SK-N-MC (cell line): ENCODE measurements at regions not wholly inside any gene's neighbourhood (a gene's known extent, or its start where the extent isn't known, plus 50 kb on each side); places are given as distances from the start of the nearest gene placed in this dataset.
"Not testable (repeated sequence)": the region's sequence is repeated elsewhere in the genome, so short reads cannot be mapped to it uniquely, and the experiment has no call there.

Experiments
- DNase-seq: peaks from one replicate; pipeline ENCODE4 v3.0.0-alpha.2; 2011; ENCODE audit warnings: low read depth, low spot score
- H3K27ac ChIP-seq: fragments of 200-600 bp; sonication (generic); 2 replicates; pipeline ENCODE4 v1.5.1; 2016; ENCODE audit warnings: mixed run types
- H3K36me3 ChIP-seq: fragments of 200-600 bp; sonication (generic); 2 replicates; pipeline ENCODE4 v1.6.1; 2017; ENCODE audit warnings: antibody characterized with exemption, low read length, mixed read lengths; ENCODE audit not compliant: insufficient read depth
- H3K4me3 ChIP-seq: fragments of 200-600 bp; sonication (generic); 2 replicates; pipeline ENCODE4 v1.5.1; 2016
- H3K9ac ChIP-seq: fragments of 200-600 bp; sonication (generic); 2 replicates; pipeline ENCODE4 v1.8.0; 2017; ENCODE audit warnings: mixed run types, mixed read lengths; ENCODE audit not compliant: insufficient read length
- H3K9me3 ChIP-seq: fragments of 200-600 bp; sonication (generic); 2 replicates; pipeline ENCODE4 v1.6.1; 2017; ENCODE audit warnings: low read depth, mild to moderate bottlenecking, antibody characterized with exemption, low read length, moderate library complexity, mixed read lengths
- EZH2 ChIP-seq: fragments of 200-600 bp; sonication (generic); IDR thresholded peaks from one replicate; pipeline ENCODE4 v1.6.1; 2017; ENCODE audit warnings: antibody characterized with exemption
- FOXP2 ChIP-seq: optimal IDR thresholded peaks from 2 replicates; pipeline ENCODE3; 2011; ENCODE audit warnings: mild to moderate bottlenecking, moderate library complexity; ENCODE audit not compliant: insufficient read depth; ENCODE audit errors: extremely low read length, control extremely low read depth
- POLR2AphosphoS5 ChIP-seq: IDR thresholded peaks from 2 replicates; pipeline ENCODE4 v1.6.1; 2012; ENCODE audit warnings: mild to moderate bottlenecking, low read depth, low read length, borderline replicate concordance

DNA sequence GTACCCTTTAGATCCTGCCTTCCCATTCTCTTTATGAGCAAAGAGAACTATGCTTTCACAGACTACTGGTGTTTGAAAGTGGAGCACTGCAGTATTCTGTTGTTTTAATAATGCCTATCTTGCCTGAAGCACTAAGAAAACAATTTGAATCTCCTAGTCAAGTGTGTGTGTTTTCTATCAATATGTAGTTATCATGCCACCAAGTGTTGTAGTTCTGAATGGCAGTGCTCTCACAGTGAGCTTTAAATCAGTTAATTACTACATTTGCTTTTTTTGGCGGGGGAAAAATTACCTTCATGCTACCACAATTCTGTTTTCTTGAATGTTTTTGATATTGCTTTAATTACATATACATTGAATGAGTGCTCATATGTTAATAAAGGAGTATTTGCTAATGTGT is 143.6 kb upstream of the FAM47A start:
- TF ChIP-seq EZH2, result no peak
- no peak for TF ChIP-seq POLR2AphosphoS5
- TF ChIP-seq FOXP2, result no peak
- Histone ChIP-seq H3K9ac (no peak overlapping the region), H3K27ac (no peak overlapping the region), H3K4me3 (no peak overlapping the region), H3K9me3 (no peaks in the 10 kb centered on the region), H3K36me3 (no peaks in the 10 kb centered on the region)
- no peak for DNase-seq

DNA sequence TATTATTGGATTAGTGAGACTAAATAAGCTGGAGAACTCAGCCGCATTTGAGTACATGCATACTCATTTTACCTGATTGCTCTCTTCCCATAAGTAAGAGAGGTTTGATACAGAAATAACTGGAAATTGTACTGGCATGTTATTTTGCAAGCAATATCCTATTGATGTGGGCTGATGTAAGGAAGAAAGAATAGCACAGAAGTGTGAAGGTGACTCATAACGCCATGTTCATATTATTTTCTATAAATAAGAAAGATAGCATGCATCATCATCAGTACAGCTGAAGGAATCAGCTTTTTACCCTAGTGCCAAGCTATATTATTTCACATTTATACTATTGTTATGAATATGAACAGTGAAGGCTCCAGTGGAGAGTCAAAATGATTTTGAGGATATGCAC is 138.3 kb upstream of the FAM47A start:
- no peak for DNase-seq
- Histone ChIP-seq H3K36me3 (no peaks in the 10 kb centered on the region), H3K4me3 (no peak overlapping the region), H3K27ac (no peak overlapping the region), H3K9ac (no peak overlapping the region), H3K9me3 (no peaks in the 10 kb centered on the region)
- no peak for TF ChIP-seq POLR2AphosphoS5
- no peak for TF ChIP-seq FOXP2
- no peak for TF ChIP-seq EZH2

DNA sequence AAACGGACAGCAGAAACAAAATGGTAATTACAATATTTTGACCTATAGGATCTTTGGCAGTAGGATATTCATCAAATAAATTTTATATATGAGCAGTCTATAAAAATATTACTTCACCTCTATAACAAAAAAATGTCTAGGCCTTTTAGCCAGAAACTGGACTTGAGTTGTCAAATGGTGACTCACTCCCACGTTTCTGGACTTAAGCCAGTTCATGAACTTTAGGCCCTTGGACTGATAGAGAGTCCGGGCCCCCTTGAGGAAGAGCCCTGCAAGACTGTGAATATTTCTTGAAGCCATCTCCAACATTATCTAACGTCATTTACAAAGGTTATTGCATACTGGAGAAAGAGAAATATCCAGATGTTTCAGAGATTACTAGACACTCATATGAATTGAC is 106.8 kb upstream of the FAM47A start:
- H3K9ac ChIP-seq, result no peak overlapping the region
- TF ChIP-seq EZH2 (no peak), POLR2AphosphoS5 (no peak), FOXP2 (no peak)
- no peak for DNase-seq

DNA sequence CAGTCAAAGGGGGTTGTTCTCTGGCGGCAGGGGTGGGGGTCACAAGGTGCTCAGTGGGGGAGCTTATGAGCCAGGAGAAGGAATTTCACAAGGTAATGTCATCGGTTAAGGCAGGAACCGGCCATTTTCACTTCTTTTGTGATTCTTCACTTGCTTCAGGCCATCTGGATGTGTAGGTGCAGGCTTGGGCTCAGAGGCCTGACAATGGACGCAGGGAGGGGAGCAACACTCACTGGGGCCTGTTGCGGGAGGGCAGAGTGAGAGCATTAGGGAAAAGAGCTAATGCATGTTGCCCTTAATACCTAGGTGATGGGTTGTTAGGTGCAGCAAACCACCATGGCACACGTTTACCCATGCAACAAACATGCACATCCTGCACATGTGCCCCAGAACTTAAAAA is 98.0 kb upstream of the FAM47A start:
- H3K9me3 ChIP-seq, H3K36me3 ChIP-seq, DNase-seq, H3K27ac ChIP-seq, H3K4me3 ChIP-seq, H3K9ac ChIP-seq: not testable (repeated sequence)

More for the DNA sequence above, 106.8 kb upstream of the FAM47A start:
- Histone ChIP-seq H3K9me3 (no peaks in the 10 kb centered on the region), H3K27ac (no peak overlapping the region), H3K36me3 (no peaks in the 10 kb centered on the region), H3K4me3 (no peak overlapping the region)

DNA sequence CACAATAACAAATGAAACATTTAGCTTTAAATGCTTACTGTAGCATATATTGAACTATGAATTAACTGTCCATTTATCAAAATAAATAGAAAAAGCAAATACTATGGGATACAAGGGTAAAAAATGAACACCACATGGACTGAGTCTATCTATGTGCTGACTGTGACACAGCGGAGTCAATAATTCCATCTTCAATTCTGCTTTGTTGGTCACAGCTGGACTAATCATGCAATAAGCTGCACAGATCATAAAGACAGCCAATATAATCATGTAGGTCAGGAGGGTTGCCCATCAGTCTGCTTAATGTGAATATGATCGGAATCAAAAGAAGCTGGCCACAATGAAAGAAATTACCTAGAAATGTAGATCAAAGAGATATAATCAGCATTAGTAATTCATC is 95.7 kb upstream of the FAM47A start:
- H3K36me3 ChIP-seq, result no peaks in the 10 kb centered on the region
- H3K27ac ChIP-seq, result no peak overlapping the region
- H3K9me3 ChIP-seq, result no peaks in the 10 kb centered on the region
- H3K4me3 ChIP-seq, result no peak overlapping the region
- TF ChIP-seq FOXP2 (no peak), POLR2AphosphoS5 (no peak), EZH2 (no peak)
- no peak for DNase-seq
- H3K9ac ChIP-seq, result no peak overlapping the region

DNA sequence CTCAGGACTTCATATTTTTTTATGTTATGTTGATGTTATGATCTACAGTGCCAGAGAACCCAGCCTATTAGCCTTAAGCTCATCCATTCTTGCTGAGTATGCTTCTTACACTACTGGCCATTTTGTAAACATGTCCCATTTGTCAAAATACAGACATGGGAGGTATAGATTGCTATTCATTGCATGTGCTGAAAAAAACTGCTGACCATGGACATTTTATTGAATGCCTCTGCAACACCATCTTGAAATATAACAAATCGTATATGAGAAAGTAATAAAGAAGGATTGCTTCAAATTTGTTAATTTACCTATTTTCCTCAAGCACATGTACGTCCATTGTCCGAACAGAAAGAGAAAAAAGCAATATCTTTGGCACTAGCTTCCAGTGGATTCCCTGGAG is 91.5 kb upstream of the FAM47A start:
- Histone ChIP-seq H3K27ac (no peak overlapping the region), H3K9ac (no peak overlapping the region), H3K36me3 (no peaks in the 10 kb centered on the region), H3K4me3 (no peak overlapping the region), H3K9me3 (no peaks in the 10 kb centered on the region)
- DNase-seq, result no peak
- TF ChIP-seq FOXP2 (no peak), EZH2 (no peak), POLR2AphosphoS5 (no peak)

DNA sequence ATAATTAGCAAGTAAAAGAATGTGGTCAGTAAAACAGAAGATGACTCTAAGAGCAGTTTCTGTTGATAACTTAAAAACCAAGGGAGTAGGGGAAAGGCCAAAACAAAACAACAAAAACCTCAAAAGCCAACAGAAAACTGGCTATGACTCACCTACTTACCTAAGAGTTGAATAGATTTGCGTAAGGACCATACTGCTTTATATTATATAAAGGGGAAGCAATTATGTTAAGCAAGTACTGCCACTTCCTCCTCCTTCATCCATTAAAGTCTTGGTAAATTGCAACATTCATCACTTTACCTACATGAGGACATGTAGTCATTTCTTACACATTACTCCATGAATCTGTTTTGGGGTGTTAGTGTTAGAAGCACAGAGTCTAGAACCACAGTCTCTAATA is 85.9 kb upstream of the FAM47A start:
- Histone ChIP-seq H3K9ac (no peak overlapping the region), H3K27ac (no peak overlapping the region), H3K9me3 (no peaks in the 10 kb centered on the region), H3K36me3 (no peaks in the 10 kb centered on the region), H3K4me3 (no peak overlapping the region)
- no peak for DNase-seq
- TF ChIP-seq POLR2AphosphoS5 (no peak), EZH2 (no peak), FOXP2 (no peak)

DNA sequence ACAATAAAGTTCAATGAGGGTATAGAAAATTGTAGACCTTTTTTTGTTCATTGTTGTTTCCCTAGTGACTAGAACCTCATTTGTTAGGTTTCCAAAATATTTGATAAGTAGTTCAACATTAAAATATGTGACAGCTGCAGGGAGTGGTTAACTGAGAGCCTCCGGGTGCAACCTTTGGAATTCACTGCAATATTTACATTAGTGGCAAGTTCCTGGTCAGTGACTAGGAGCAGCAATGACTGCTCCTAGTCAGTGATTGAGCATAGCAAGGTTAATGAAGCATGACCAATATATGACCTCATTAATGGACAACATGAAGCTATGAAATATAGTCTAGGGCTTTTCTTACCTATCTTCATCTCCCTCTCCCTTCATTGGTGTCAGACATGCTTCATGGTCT is 65.8 kb upstream of the FAM47A start:
- H3K9me3 ChIP-seq, result no peaks in the 10 kb centered on the region
- H3K9ac ChIP-seq, result no peak overlapping the region
- no peaks in the 10 kb centered on the region for H3K36me3 ChIP-seq
- H3K27ac ChIP-seq, result no peak overlapping the region
- DNase-seq, result no peak
- H3K4me3 ChIP-seq, result no peak overlapping the region
- TF ChIP-seq EZH2 (no peak), POLR2AphosphoS5 (no peak), FOXP2 (no peak)
